SK-N-MC (cell line): ENCODE measurements at regions not wholly inside any gene's neighbourhood (a gene's known extent, or its start where the extent isn't known, plus 50 kb on each side); places are given as distances from the start of the nearest gene placed in this dataset.

Experiments used
- EZH2 ChIP-seq: fragments of 200-600 bp; sonication (generic); IDR thresholded peaks from one replicate; pipeline ENCODE4 v1.6.1; 2017; ENCODE audit warnings: antibody characterized with exemption
- FOXP2 ChIP-seq: optimal IDR thresholded peaks from 2 replicates; pipeline ENCODE3; 2011; ENCODE audit warnings: mild to moderate bottlenecking, moderate library complexity; ENCODE audit not compliant: insufficient read depth; ENCODE audit errors: extremely low read length, control extremely low read depth
- POLR2AphosphoS5 ChIP-seq: IDR thresholded peaks from 2 replicates; pipeline ENCODE4 v1.6.1; 2012; ENCODE audit warnings: mild to moderate bottlenecking, low read depth, low read length, borderline replicate concordance

- TF ChIP-seq POLR2AphosphoS5 (no peak), EZH2 (no peak), FOXP2 (no peak)
Measured at GRCh38 chr10:128211064-128211504, 84.9 kb upstream of the MKI67 start.
